IMR-90 (cell line): ENCODE measurements at regions not wholly inside any gene's neighbourhood (a gene's known extent, or its start where the extent isn't known, plus 50 kb on each side); places are given as distances from the start of the nearest gene placed in this dataset.

ENCODE experiments used
- ATAC-seq: fragments of 200-7000 bp; cut with Tn5 transposase; 2 replicates; pipeline ENCODE4 v1.9.1; 2020; ENCODE audit warnings: low read depth, mild to moderate bottlenecking, moderate library complexity
- BruUV-seq: library from RNA; stranded (reverse); fragments of 400-500 nt; replicated peaks from 2 replicates; lab custom pipeline; 2021; lab: Mats Ljungman, UMichigan
- CTCF ChIA-PET: fragments of 300-600 bp; formaldehyde crosslinking; extraction: SDS; loops from one replicate; lab custom pipeline; 2021; ENCODE audit warnings: antibody characterized with exemption; lab: Yijun Ruan, JAX
- POLR2A ChIA-PET: fragments of 300-600 bp; sonication (Branson Sonifier 250); formaldehyde crosslinking; loops from one replicate; lab custom pipeline; 2022; ENCODE audit warnings: antibody characterized with exemption; ENCODE audit not compliant: unreplicated experiment; lab: Charles Lee
- DNase-seq: peaks from one replicate; pipeline ENCODE4 v3.0.0; 2013
- H2AFZ ChIP-seq: replicated peaks from 2 replicates; pipeline ENCODE3; 2013; ENCODE audit warnings: low read length, mild to moderate bottlenecking; ENCODE audit not compliant: poor library complexity
- H2AK5ac ChIP-seq: 2 replicates; pipeline ENCODE4 v1.6.1; 2013; ENCODE audit warnings: low read depth, low read length, inconsistent platforms
- H2AK9ac ChIP-seq: replicated peaks from 2 replicates; pipeline ENCODE3; 2013; ENCODE audit warnings: mild to moderate bottlenecking, low read depth, low read length, moderate library complexity; ENCODE audit not compliant: poor library complexity
- H2BK120ac ChIP-seq: 2 replicates; pipeline ENCODE4 v1.6.1; 2013; ENCODE audit warnings: low read depth, low read length, inconsistent platforms
- H2BK15ac ChIP-seq: 3 replicates; pipeline ENCODE4 v1.6.1; 2013; ENCODE audit warnings: low read depth, low read length, inconsistent platforms
- H2BK20ac ChIP-seq: 2 replicates; pipeline ENCODE4 v1.6.1; 2013; ENCODE audit warnings: low read depth, mild to moderate bottlenecking, inconsistent platforms, low read length, moderate library complexity
- H2BK5ac ChIP-seq: 2 replicates; pipeline ENCODE4 v1.6.1; 2013; ENCODE audit warnings: mild to moderate bottlenecking, low read depth, low read length, inconsistent platforms; ENCODE audit not compliant: poor library complexity, severe bottlenecking
- H3K14ac ChIP-seq: replicated peaks from 2 replicates; pipeline ENCODE4 v1.6.1; 2013; ENCODE audit warnings: low read depth, low read length, inconsistent platforms
- H3K18ac ChIP-seq: 2 replicates; pipeline ENCODE4 v1.6.1; 2013; ENCODE audit warnings: low read depth, low read length, control low read depth
- H3K23ac ChIP-seq: 2 replicates; pipeline ENCODE4 v1.6.1; 2013; ENCODE audit warnings: low read depth, low read length, inconsistent platforms
- H3K27ac ChIP-seq: 2 replicates; pipeline ENCODE4 v1.5.1; 2013; ENCODE audit warnings: mild to moderate bottlenecking, control low read depth, low read length; ENCODE audit not compliant: insufficient read depth
- H3K27me3 ChIP-seq: 2 replicates; pipeline ENCODE4 v1.6.1; 2013; ENCODE audit warnings: low read length; ENCODE audit not compliant: control insufficient read depth, insufficient read depth
- H3K36me3 ChIP-seq: 2 replicates; pipeline ENCODE4 v1.6.1; 2013; ENCODE audit warnings: low read length, mixed read lengths; ENCODE audit not compliant: control insufficient read depth, insufficient read depth
- H3K4ac ChIP-seq: 2 replicates; pipeline ENCODE4 v1.6.1; 2013; ENCODE audit warnings: low read depth, low read length, inconsistent platforms
- H3K4me1 ChIP-seq: 2 replicates; pipeline ENCODE4 v1.6.1; 2013; ENCODE audit warnings: low read length, mixed read lengths; ENCODE audit not compliant: control insufficient read depth, insufficient read depth
- H3K4me2 ChIP-seq: 2 replicates; pipeline ENCODE4 v1.6.1; 2013; ENCODE audit warnings: low read depth, mild to moderate bottlenecking, control low read depth, low read length, moderate library complexity
- H3K4me3 ChIP-seq: 2 replicates; pipeline ENCODE4 v1.5.1; 2013; ENCODE audit warnings: low read depth, mild to moderate bottlenecking, control low read depth, low read length, moderate library complexity; ENCODE audit not compliant: insufficient read depth
- H3K56ac ChIP-seq: 2 replicates; pipeline ENCODE4 v1.6.1; 2013; ENCODE audit warnings: low read length, inconsistent platforms; ENCODE audit not compliant: insufficient read depth; ENCODE audit errors: extremely low read depth
- H3K79me1 ChIP-seq, 2 experiments: 2 replicates each; pipeline ENCODE4 v1.6.1; 2013; ENCODE audit warnings: low read length in 2 of 2, inconsistent platforms in 1 of 2, low read depth in 1 of 2
- H3K9ac ChIP-seq: 2 replicates; pipeline ENCODE4 v1.6.1; 2013; ENCODE audit warnings: low read depth, low read length, control low read depth
- H3K9me1 ChIP-seq: 2 replicates; pipeline ENCODE4 v1.6.1; 2013; ENCODE audit warnings: low read length, inconsistent platforms; ENCODE audit not compliant: insufficient read depth
- H3K9me3 ChIP-seq: 2 replicates; pipeline ENCODE4 v1.6.1; 2013; ENCODE audit warnings: low read length; ENCODE audit not compliant: control insufficient read depth, insufficient read depth
- H4K20me1 ChIP-seq: 2 replicates; pipeline ENCODE4 v1.6.1; 2013; ENCODE audit warnings: low read length, inconsistent platforms; ENCODE audit not compliant: insufficient read depth
- H4K5ac ChIP-seq: 2 replicates; pipeline ENCODE4 v1.6.1; 2013; ENCODE audit warnings: mild to moderate bottlenecking, low read depth, low read length, control low read depth
- H4K8ac ChIP-seq, 2 experiments: 2 replicates each; pipeline ENCODE4 v1.6.1; 2013; ENCODE audit warnings: low read depth in 2 of 2, low read length in 2 of 2, control low read depth in 1 of 2, inconsistent platforms in 1 of 2
- H4K91ac ChIP-seq: 2 replicates; pipeline ENCODE4 v1.6.1; 2013; ENCODE audit warnings: low read depth, low read length, inconsistent platforms; ENCODE audit not compliant: insufficient read depth
- BHLHE40 ChIP-seq: fragments of 150-350 bp; IDR thresholded peaks from 2 replicates; pipeline ENCODE4 v1.6.1; 2016; ENCODE audit warnings: mild to moderate bottlenecking, low read depth, low read length
- CEBPB ChIP-seq: IDR thresholded peaks from 2 replicates; pipeline ENCODE4 v1.6.1; 2012; ENCODE audit warnings: low read depth, low read length, improper control_type of control experiment
- CHD1 ChIP-seq: IDR thresholded peaks from 2 replicates; pipeline ENCODE4 v1.6.1; 2012; ENCODE audit warnings: low read depth, low read length, improper control_type of control experiment
- FOS ChIP-seq: fragments of 150-350 bp; IDR thresholded peaks from 2 replicates; pipeline ENCODE4 v1.6.1; 2016; ENCODE audit warnings: low read depth, low read length
- MAFK ChIP-seq: IDR thresholded peaks from 2 replicates; pipeline ENCODE4 v1.6.1; 2012; ENCODE audit warnings: low read depth, low read length, improper control_type of control experiment
- MAZ ChIP-seq: IDR thresholded peaks from 2 replicates; pipeline ENCODE4 v1.6.1; 2012; ENCODE audit warnings: low read depth, mild to moderate bottlenecking, low read length, improper control_type of control experiment, moderate library complexity, borderline replicate concordance
- MXI1 ChIP-seq: IDR thresholded peaks from 2 replicates; pipeline ENCODE4 v1.6.1; 2012; ENCODE audit warnings: low read depth, mild to moderate bottlenecking, low read length, moderate library complexity, borderline replicate concordance
- NFE2L2 ChIP-seq: fragments of 150-350 bp; IDR thresholded peaks from 2 replicates; pipeline ENCODE4 v1.6.1; 2016; ENCODE audit warnings: low read depth, mild to moderate bottlenecking, low read length
- POLR2A ChIP-seq: IDR thresholded peaks from 2 replicates; pipeline ENCODE4 v1.6.1; 2012; ENCODE audit warnings: mild to moderate bottlenecking, low read depth, low read length
- RAD21 ChIP-seq: IDR thresholded peaks from 2 replicates; pipeline ENCODE4 v1.6.1; 2012; ENCODE audit warnings: low read length, improper control_type of control experiment
- RCOR1 ChIP-seq: IDR thresholded peaks from 2 replicates; pipeline ENCODE4 v1.6.1; 2012; ENCODE audit warnings: mild to moderate bottlenecking, low read length, improper control_type of control experiment; ENCODE audit not compliant: insufficient replicate concordance
- RFX5 ChIP-seq: IDR thresholded peaks from 2 replicates; pipeline ENCODE4 v1.8.0; 2012; ENCODE audit warnings: low read depth, mild to moderate bottlenecking, low read length, moderate library complexity
- SMC3 ChIP-seq: fragments of 150-350 bp; IDR thresholded peaks from 2 replicates; pipeline ENCODE4 v1.6.1; 2016; ENCODE audit warnings: low read depth, mild to moderate bottlenecking, antibody characterized with exemption, low read length, moderate library complexity
- WGBS, 2 experiments: methylation state at CpG; one replicate each; pipeline versions ENCODE4 v1.1.5 to v1.1.7; 2013; ENCODE audit warnings: missing lambda C conversion rate in 2 of 2; ENCODE audit not compliant: insufficient read length in 1 of 2; ENCODE audit errors: extremely low coverage in 2 of 2; 5-methylcytosine and 5-hydroxymethylcytosine counted together
- dilution Hi-C: fragments of 300-500 bp; cut with HindIII; formaldehyde crosslinking; loops from one replicate; pipeline ENCODE4 v1.14.3; 2018; ENCODE audit warnings: low sequenced_read_pairs; ENCODE audit not compliant: unreplicated experiment
- in situ Hi-C: fragments of 300-500 bp; cut with MboI; formaldehyde crosslinking; loops from 3 replicates; pipeline ENCODE4 v1.14.3; 2019; ENCODE audit warnings: low sequenced_read_pairs, inconsistent platforms, mixed read lengths
- intact Hi-C: fragments of 100-400 bp; cut with micrococcal nuclease; formaldehyde crosslinking; loops from 2 replicates; pipeline ENCODE4 v1.10.0; 2022
- TF ChIP-seq, protein P1 (sequence below): fragments of 150-350 bp; IDR thresholded peaks from 2 replicates; pipeline ENCODE4 v1.6.1; 2017; ENCODE audit warnings: mild to moderate bottlenecking, antibody characterized with exemption, low read length, low read depth
- TF ChIP-seq, protein P2 (sequence below): conservative IDR thresholded peaks from 2 replicates; pipeline ENCODE4 v1.5.1; 2012; ENCODE audit warnings: mild to moderate bottlenecking, low read depth, low read length, improper control_type of control experiment
- TF ChIP-seq, protein P3 (sequence below): fragments of 150-350 bp; IDR thresholded peaks from 2 replicates; pipeline ENCODE4 v1.6.1; 2016; ENCODE audit warnings: low read depth, mild to moderate bottlenecking, low read length, moderate library complexity, borderline replicate concordance

DNA sequence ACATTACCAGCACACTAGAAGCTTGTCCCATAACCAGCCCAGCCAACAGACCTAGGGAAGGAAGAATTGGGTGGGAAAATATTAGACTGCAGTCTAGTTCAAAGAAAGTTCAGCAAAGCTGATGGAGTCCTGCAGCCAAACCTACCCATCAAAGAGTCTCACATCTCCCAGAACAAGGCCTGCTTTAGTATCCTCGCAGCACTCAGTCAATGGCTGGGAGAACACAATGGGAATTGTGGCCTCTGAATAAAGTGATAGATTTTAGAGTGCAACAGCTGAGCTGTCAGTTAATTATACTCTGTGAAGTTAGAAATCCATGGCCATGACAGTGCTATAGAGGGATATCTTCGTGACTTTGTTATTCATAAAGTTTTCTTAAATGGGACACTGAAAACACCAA, 207.2 kb upstream of the NAALADL2 start:
- Histone ChIP-seq H3K18ac (no peak overlapping the region; the same call in 1 of the 2 replicates), H4K5ac (peak overlapping the region; percentile 48; the same call in 1 of the 2 replicates), H3K4me1 (no peaks in the 10 kb centered on the region; the same call in 1 of the 2 replicates), H2AK9ac (no peak overlapping the region), H4K8ac (no peak overlapping the region), H3K27me3 (no peaks in the 10 kb centered on the region), H2BK120ac (no peak overlapping the region), H4K91ac (no peak overlapping the region), H2BK20ac (no peak overlapping the region), H3K79me1 (no peaks in the 10 kb centered on the region), H4K20me1 (no peaks in the 10 kb centered on the region), H3K36me3 (no peaks in the 10 kb centered on the region), H3K27ac (no peak overlapping the region), H2BK5ac (no peak overlapping the region), H3K9me3 (peaks cover 2% of the 10 kb centered on the region; the same call in 1 of the 2 replicates), H3K4me2 (no peak overlapping the region), H3K14ac (no peak overlapping the region), H3K9ac (no peak overlapping the region), H2BK15ac (no peak overlapping the region), H3K56ac (no peak overlapping the region), H3K9me1 (no peaks in the 10 kb centered on the region), H3K4me3 (no peak overlapping the region), H2AK5ac (no peak overlapping the region), H3K4ac (no peak overlapping the region), H3K23ac (no peak overlapping the region), H2AFZ (no peak overlapping the region)
- WGBS, 2 experiments = no CpG with 5 or more reads among the region's 2 CpGs
- intact Hi-C loops (no loop called here), in situ Hi-C loops (no loop called here), dilution Hi-C loops (no loop called here)
- no peak for TF ChIP-seq MAFK
- TF ChIP-seq RFX5 = no peak
- TF ChIP-seq CHD1 = no peak
- TF ChIP-seq CEBPB = no peak
- TF ChIP-seq, protein P1, sequence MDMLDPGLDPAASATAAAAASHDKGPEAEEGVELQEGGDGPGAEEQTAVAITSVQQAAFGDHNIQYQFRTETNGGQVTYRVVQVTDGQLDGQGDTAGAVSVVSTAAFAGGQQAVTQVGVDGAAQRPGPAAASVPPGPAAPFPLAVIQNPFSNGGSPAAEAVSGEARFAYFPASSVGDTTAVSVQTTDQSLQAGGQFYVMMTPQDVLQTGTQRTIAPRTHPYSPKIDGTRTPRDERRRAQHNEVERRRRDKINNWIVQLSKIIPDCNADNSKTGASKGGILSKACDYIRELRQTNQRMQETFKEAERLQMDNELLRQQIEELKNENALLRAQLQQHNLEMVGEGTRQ = no peak
- TF ChIP-seq NFE2L2 = no peak
- no peak for TF ChIP-seq POLR2A
- no peak for TF ChIP-seq MXI1
- no peak for TF ChIP-seq FOS
- TF ChIP-seq BHLHE40 = no peak
- TF ChIP-seq MAZ = no peak
- TF ChIP-seq SMC3 = no peak
- TF ChIP-seq, protein P2, sequence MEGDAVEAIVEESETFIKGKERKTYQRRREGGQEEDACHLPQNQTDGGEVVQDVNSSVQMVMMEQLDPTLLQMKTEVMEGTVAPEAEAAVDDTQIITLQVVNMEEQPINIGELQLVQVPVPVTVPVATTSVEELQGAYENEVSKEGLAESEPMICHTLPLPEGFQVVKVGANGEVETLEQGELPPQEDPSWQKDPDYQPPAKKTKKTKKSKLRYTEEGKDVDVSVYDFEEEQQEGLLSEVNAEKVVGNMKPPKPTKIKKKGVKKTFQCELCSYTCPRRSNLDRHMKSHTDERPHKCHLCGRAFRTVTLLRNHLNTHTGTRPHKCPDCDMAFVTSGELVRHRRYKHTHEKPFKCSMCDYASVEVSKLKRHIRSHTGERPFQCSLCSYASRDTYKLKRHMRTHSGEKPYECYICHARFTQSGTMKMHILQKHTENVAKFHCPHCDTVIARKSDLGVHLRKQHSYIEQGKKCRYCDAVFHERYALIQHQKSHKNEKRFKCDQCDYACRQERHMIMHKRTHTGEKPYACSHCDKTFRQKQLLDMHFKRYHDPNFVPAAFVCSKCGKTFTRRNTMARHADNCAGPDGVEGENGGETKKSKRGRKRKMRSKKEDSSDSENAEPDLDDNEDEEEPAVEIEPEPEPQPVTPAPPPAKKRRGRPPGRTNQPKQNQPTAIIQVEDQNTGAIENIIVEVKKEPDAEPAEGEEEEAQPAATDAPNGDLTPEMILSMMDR = no peak
- TF ChIP-seq RAD21 = no peak
- TF ChIP-seq RCOR1 = no peak
- TF ChIP-seq, protein P3, sequence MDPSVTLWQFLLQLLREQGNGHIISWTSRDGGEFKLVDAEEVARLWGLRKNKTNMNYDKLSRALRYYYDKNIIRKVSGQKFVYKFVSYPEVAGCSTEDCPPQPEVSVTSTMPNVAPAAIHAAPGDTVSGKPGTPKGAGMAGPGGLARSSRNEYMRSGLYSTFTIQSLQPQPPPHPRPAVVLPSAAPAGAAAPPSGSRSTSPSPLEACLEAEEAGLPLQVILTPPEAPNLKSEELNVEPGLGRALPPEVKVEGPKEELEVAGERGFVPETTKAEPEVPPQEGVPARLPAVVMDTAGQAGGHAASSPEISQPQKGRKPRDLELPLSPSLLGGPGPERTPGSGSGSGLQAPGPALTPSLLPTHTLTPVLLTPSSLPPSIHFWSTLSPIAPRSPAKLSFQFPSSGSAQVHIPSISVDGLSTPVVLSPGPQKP = no peak
- ATAC-seq (no peak), DNase-seq (no peak)
- POLR2A ChIA-PET = no interaction called here
- CTCF ChIA-PET = no interaction called here
- BruUV-seq = no TSS peak
